GM18873 (cell line): ENCODE measurements at regions not wholly inside any gene's neighbourhood (a gene's known extent, or its start where the extent isn't known, plus 50 kb on each side); places are given as distances from the start of the nearest gene placed in this dataset.
A peak's percentile ranks its signal among the peaks of the same experiment; 100 is the strongest.
"Not testable (repeated sequence)": the region's sequence is repeated elsewhere in the genome, so short reads cannot be mapped to it uniquely, and the experiment has no call there.

Experiments used
- ATAC-seq: cut with Tn5 transposase; IDR thresholded peaks from one replicate; pipeline ENCODE4 v1.9.1; 2021; ENCODE audit warnings: mild to moderate bottlenecking, moderate library complexity, moderate number of reproducible peaks; ENCODE audit not compliant: unreplicated experiment, low FRiP score

DNA sequence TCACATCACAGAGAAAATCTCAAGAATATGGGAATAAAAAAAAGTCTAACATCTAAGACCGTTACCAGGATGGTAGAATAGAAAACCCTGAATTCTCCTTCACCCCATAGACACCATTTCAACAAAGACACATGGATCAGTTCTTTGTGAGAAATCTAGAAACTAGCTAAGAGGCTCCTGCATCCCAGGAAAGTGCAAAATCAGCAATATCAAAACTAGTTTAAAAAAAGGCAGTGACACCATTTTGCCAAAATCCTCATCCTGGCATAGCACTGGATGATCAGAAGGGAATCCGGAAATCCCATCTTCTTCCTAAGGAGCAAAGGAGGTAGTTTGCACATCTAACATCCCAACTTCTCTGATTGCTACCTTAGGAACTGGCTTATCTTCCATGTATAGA is 88.9 kb upstream of the MAGEE2 start:
- no peak for ATAC-seq

DNA sequence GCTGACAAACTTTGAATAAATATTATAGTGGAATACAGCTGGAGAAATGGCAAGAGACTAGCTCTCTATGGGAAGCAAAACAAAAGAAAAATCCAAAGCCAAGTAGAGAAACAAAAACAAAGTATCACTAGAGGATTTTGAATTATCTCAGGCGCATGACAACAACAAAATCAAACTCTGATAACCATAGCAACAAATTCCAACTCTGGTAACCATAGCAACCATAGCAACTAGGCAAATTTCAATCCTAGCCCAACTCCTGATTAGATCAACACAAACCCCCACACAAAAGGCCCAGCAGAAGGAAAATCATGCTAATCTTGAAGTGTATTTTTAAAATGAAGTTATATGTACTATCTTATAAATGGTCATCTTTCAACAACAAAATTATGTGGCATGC is 98.4 kb upstream of the MAGEE2 start:
- no peak for ATAC-seq

DNA sequence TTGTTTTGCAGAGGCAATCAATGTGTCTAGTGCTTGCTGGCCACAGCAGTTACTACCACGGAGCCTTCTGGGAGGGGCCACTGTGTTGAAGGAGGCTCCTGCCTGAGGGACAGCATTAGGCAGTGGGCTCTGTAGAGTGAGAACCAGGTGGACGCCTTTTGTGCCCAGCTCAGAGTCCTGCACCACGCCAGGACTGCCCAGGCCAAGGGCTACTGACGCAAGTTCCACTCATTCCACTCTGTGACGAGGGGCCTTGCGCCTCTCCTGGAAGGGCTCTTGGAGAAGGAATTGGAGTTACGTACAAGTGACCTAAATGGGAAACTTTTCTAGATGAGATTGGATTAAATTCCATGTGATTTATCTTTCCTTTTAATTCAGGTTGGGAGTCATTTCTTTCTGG is 102.8 kb upstream of the MAGEE2 start:
- ATAC-seq: no peak

DNA sequence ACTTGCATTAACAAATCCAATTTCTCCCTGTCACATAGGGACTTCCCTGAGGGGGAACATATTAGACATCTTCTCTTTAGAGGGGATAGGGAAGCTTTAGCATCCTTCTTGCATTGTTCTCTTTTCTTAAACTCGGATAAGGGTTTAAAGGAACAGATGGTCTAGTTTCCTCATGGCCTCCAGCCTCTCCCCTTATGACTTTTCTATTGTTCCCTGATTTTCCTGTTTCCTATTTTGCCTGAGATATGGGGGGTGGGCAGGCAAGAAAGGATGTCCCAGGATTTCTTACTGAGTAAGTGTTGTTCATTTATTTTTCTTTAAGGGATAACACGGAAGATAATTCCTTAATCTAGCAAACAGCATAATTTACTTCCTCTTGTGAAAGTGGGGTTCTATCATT is 107.7 kb upstream of the MAGEE2 start:
- ATAC-seq: no peak

DNA sequence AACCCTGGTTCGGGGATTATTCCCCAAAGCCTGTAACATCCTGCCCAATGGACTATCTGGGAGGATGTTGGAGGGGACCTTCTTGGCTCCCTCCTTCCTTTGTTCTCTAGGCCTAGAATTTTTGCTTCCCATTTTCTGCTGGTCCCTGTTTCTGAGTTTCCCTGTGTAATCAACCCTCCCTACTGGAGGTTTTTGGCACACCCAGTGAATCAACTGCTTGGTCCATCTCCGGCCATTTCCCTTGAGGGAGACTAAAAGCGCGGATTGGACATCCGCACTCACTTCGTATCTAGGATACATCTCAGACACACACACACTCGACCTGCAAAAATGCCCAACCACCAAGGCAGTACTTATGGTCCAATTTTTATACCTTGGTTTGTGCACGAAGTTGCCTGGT is 108.2 kb upstream of the MAGEE2 start:
- ATAC-seq: no peak

DNA sequence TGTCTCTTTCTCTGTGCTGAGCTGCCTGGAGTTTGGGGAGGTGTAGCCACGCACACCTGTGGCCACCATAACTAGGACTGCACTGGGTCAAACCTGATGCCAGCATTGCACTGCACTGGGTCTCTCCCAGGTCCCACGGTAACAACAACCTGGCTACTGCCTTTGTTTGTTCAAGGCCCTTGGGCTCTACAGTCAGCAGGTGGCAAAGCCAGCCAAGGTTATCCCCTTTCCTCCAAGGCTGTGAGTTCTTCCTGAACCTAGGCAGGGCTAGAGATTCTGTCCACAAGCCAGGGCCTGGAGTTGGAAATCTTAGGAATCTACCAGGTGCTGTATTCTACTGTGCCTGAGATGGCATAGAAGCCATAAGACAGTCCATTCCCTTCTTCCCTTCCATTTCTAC is 126.7 kb upstream of the MAGEE2 start:
- no peak for ATAC-seq

DNA sequence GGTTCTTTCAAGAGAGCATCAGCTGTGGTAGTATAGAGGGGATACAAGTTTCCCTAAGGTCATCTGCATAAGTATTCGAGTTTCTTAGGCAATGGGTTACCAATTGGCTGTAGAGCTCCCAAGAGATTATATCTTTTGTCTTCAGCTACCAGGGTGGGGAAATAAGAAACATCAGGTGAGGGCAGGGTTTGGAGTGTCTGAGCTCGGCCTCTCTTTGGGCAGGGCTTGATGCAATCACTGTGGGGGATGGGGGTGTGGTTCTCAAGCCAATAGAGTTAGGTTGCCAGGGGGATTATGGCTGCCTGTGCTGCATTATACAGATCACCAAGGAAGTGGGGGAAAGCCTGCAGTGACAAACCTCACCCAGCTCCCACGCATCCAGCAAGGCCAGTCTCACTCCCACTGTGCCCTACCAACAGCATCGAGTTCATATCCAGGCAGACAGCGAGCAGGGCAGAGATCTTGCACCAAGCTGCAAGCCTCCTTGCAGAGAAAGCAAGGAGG is 172.1 kb upstream of the MAGEE2 start:
- ATAC-seq: no peak

DNA sequence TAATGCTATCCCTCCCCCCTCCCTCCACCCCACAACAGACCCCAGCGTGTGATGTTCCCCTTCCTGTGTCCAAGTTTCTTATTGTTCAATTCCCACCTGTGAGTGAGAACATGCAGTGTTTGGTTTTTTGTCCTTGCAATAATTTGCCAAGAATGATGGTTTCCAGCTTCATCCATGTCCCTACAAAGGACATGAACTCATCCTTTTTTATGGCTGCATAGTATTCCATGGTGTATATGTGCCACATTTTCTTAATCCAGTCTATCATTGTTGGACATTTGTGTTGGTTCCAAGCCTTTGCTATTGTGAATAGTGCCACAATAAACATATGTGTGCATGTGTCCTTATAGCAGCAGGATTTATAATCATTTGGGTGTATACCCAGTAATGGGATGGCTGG is 176.3 kb upstream of the MAGEE2 start:
- not testable (repeated sequence) for ATAC-seq

DNA sequence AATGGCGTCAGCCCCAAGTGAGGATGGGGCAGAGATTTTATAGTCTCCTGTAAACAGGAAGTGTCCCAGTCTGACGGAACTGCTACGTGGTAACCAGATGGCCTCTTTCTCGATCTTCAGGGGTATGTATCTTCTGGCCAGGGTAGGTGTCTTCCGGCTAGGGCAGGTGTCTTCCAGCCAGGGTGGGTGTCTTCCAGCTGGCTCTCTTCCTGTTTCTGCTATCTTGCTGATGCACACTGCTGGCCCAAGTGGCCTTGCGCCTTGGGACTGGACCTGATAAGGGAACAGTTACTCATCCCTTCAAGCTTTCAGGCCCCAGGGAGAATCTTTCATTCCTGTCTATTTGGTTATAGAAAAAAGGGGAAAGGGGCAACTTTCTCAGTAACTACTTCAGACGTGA is 178.7 kb upstream of the MAGEE2 start:
- ATAC-seq: no peak

DNA sequence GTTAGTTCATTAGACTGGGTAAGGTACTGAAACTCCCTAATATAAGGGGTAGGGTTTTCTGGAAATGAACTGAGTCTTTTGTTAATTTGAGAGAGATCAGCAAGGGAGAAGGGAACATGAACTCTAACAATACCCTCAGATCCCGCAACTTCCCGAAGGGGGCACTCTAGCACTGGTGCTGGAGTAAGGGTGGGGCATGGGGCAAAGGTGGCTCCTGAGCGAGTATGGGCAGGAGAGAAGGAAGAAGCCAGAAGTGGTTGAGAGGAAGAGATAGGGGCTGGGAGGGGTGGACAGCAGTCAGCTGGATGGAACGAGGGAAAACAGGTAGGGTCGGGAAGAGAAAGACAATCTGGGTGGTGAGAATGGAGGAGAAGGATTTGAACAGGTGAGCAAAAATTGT is 183.2 kb upstream of the MAGEE2 start:
- no peak for ATAC-seq

DNA sequence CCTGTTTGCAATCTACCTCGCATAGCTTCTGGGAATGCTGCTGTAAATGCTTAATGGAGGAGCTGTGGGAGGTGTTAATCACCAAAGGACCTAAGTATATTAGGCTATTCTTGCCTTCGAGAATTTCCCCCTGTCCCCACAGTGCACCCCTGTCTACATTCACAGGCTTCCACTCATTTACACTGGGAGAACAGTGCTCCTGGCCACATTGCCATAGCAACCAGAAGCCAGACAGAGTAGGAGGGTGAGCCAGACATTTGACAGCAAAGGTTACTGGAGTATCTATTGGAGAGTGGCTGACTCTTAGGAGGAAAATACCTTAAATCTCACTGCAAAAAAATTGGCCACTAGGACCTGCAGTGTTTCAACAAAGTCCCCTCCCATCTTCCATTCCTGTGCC is 185.9 kb upstream of the PBDC1 start:
- no peak for ATAC-seq

DNA sequence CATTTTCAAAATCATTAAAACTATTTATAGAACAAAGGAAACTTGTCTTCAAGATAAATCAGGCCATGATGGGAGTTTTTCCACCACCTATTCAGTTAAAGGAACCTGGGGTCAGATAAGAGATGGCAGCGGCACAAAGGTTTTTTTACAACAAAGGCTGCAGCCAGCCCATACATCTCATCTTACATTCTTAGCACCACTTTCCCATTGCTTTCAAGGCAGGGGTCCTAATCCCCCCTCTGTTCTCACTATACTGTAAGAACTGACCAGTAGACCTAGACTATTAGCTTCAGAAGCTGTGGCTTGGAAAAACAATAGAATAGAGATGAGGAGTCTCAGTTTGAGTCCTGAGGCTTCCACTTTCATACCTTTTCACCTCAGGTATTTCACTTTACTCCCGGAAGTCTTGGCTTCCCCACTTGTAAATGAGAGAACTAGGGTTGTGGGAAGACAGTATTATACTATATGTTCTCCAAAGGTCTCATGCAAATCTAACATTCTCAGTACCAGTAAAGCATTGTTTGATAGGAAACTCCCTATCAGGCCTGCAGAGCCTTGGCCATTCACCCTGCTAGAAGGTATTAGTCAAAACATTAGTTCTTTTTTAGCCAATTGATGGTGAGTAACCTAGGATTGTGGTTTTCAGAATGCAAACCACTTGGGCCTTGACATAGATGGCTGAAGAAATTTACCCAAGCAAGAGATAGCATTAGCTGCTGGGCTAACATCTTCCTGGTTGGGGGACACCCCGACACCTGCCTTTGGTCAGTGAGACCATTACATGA is 182.9 kb upstream of the PBDC1 start:
- peak; percentile 77 for ATAC-seq

DNA sequence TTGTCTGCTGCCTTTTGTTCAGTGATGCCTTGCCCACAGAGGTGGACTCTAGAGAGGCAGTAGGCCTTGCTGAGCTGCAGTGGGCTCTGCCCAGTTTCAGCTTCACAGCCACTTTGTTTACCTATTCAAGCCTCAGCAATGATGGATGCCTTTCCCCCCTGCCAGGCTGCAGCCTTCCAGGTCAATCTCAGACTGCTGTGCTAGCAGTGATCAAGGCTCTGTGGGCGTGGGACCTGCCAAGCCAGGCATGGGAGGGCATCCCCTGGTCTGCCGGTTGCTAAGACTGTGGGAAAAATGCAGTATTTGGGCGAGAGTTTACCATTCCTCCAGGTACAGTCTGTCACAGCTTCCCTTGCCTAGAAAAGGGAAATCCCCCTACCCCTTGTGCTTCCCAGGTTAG is 175.2 kb upstream of the PBDC1 start:
- no peak for ATAC-seq

DNA sequence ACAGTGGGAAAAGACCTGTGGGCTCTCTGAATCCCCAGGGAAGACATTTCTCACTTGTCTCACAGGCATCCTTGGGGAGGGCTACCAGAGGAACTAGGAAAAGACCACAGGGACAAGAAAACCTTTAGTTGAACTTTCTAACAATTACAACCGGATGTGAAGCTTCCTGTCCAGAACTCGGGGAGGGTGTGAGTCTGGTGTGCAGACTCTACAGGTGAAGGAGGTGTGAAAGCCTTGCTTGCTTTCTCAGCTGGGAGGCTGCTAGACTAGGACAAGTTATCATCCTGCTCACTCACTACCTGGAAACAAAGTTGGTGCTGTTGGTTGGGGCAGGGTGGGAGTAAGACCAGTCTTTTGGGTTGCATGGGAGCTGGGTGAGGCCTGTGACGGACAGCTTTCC is 158.5 kb upstream of the PBDC1 start:
- no peak for ATAC-seq

DNA sequence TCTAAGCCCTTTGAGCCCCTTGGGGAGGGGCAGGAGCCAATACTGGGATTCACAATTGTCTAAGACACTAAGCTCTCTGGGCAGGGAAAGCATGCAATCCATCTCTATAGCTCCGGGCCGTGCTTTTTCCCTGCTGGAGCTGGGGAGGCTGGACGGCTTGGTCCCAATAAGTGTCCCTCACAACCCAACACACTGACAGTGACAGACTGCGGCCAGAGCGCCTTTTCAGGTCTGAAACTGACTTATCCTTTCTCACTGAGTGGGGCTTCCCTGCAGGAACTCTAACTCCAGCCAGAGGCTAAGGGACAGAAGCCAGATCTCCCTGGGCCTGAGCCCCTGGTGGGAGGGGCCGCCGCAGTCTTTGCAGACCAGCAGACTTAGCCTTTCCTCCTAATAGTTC is 146.6 kb upstream of the PBDC1 start:
- no peak for ATAC-seq

DNA sequence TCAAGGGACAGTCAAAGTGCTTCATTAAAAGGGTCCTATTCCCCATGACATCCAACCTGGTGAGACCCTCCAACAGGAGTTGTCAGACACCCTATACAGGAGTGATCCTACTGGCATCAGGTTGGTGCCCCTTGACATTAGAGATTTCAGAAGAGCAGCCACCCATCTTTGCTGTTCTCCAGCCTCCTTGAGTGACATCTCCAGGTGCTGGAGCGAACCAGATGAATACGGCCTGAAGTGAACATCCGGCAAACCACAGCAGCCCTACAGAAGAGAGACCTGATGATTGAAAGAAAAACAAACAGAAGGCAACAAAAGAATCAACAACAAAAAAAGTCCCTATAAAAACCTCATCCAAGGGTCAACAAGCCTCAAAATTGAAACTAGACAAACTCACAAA is 146.1 kb upstream of the PBDC1 start:
- ATAC-seq: no peak

DNA sequence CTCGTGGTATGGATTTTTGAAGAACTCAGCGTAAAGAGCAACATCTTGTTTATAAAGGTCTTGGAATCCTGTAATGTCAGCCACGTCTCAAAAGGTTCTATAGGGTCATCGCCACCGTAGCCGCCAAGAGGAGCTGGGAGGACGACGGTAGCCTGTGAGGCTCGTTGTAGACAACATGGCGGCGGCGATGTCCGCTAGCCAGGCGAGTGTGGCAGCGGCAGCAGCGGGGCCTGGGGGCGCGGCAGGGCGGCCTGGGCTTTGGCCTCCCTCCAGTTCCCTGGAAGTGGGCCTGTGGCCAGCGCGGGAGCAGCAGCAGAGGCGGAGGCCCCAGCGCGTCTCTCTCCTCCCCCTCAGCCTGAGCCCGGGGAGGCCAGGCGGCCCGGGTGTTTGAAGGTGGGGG is 143.5 kb upstream of the PBDC1 start:
- no peak for ATAC-seq

DNA sequence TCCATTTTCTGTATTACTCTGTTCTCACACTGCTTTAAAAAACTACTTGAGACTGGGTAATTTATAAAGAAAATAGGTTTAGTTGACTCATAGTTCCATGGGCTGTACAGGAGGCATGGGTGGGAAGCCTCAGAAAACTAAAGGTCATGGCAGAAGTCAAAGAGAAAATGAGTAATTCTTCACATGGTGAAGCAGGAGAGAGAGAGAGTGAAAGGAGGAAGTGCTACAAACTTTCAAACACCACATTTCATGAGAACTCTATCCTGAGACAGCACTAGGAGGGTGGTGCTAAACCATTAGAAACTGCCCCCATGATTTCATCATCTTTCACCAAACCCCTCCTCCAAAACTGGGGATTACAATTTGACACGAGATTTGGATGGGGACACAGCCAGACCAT is 108.0 kb upstream of the PBDC1 start:
- ATAC-seq: no peak

DNA sequence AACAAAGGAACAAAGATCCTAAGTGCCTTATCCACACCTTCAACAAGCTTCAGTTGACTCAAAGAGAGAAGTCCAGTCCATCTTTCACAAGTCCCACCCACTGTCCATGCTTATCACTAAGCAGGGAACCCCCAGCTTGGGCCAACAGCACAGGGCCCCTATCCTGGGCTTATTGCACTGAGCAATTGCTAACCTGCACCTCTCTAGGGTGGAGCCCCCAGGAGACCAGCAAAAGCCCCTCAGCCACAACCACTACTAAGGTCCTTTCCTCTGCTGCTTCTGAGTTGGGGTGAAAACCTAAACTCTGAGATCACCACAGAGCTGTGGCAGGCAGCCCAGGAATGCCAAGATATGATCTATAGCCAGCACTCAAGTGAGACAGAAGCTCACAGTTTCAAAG is 96.7 kb upstream of the PBDC1 start:
- no peak for ATAC-seq

DNA sequence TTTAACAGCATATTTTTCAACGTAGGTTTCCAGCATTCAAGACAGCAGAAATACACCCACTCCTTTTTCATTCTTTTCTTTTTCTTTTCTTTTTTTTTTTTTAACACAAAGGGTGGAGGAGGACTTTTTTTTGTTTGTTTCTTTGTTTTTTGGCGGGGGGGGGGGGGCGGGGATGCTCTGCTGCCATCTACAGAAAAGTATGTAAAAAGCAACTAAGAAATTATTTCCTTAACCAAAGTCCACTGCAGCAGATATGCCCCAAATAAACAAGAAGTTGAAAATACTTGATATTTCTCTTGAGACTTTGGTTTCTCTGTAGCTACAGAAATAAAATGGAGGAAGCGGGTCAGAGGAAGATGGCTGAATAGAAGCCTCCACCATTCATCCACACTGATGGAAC is 63.2 kb upstream of the PBDC1 start:
- ATAC-seq: no peak
